ENCODE measurements at regions not wholly inside any gene's neighbourhood (a gene's known extent, or its start where the extent isn't known, plus 50 kb on each side); places are given as distances from the start of the nearest gene placed in this dataset.

GRCh38 chr3:120503727-120504616, 53.2 kb upstream of the FSTL1 start:
- DNase-seq (ENCODE audit: low read depth, low spot score): no peak
- Histone ChIP-seq H3K4me2 (ENCODE audit: low read length) (no peak overlapping the region), H3K36me3 (ENCODE audit: control insufficient read depth in 1 of 2, insufficient read depth in 2 of 2, low read length in 2 of 2) (no peaks in the 10 kb centered on the region), H4K20me1 (ENCODE audit: insufficient read depth) (no peaks in the 10 kb centered on the region), H3K9ac (ENCODE audit: low read length) (no peak overlapping the region), H3K4me1 (ENCODE audit: control insufficient read depth in 1 of 2, insufficient read depth in 2 of 2, low read length in 2 of 2) (peaks cover 0 to under 1% of the 10 kb centered on the region in 2 experiments; a peak in 1 of 4 replicates), H3K27me3 (ENCODE audit: insufficient read depth, low read length) (no peaks in the 10 kb centered on the region), H3K4me3 (replicated peaks in 1 of 2; ENCODE audit: low read depth in 1 of 2, low read length in 2 of 2) (no peak overlapping the region), H3K9me3 (ENCODE audit: control insufficient read depth in 1 of 2, insufficient read depth in 1 of 2, low read depth in 1 of 2, low read length in 2 of 2) (no peaks in the 10 kb centered on the region), H2AFZ (ENCODE audit: low read depth, low read length, poor library complexity, severe bottlenecking) (no peak overlapping the region), H3K79me2 (ENCODE audit: insufficient read depth, low read length) (no peaks in the 10 kb centered on the region), H3K27ac (ENCODE audit: low read depth, low read length) (no peak overlapping the region), H3K9me2 (ENCODE audit: insufficient read depth) (no peaks in the 10 kb centered on the region)
- intact Hi-C loops (cut with micrococcal nuclease): no loop called here
- no peak for ATAC-seq
- TF ChIP-seq EZH2 (IDR thresholded peaks at IDR 0.05) (no peak), CEBPB (IDR thresholded peaks at IDR 0.05; ENCODE audit: low read depth) (no peak), CTCF (IDR thresholded peaks at IDR 0.05 in 2 of 3, conservative IDR thresholded peaks at IDR 0.05 in 1 of 3; ENCODE audit: borderline replicate concordance in 1 of 3, insufficient read depth in 1 of 3, low read depth in 2 of 3, low read length in 2 of 3) (no peak), ZBTB33 (IDR thresholded peaks at IDR 0.05; ENCODE audit: extremely low read depth, insufficient replicate concordance, low read length) (no peak), SP1 (IDR thresholded peaks at IDR 0.05; ENCODE audit: low read depth) (no peak), JUND (IDR thresholded peaks at IDR 0.05) (no peak), ELF1 (IDR thresholded peaks at IDR 0.05; ENCODE audit: borderline replicate concordance, low read depth) (no peak), EZH2phosphoT487 (IDR thresholded peaks at IDR 0.05; ENCODE audit: borderline replicate concordance) (no peak), POLR2A (IDR thresholded peaks at IDR 0.05; ENCODE audit: borderline replicate concordance, extremely low read depth, insufficient read depth, insufficient read length) (no peak), ATF3 (IDR thresholded peaks at IDR 0.05) (no peak), SRF (IDR thresholded peaks at IDR 0.05; ENCODE audit: low read depth) (no peak), ZFX (IDR thresholded peaks at IDR 0.05) (no peak), MAX (IDR thresholded peaks at IDR 0.05) (no peak)
- BruUV-seq (replicated peaks): no TSS peak
- RAD21 ChIA-PET (ENCODE audit: low non-redundant PET in 1 of 2, low total read pairs in 2 of 2, uncharacterized antibody in 2 of 2, unreplicated experiment in 2 of 2): no interaction called here
- POLR2A ChIA-PET: interaction anchor here (0.6 to 0.8 kb wide), 2 partner anchors 10 to 24 kb away, joined by 3 read pairs; no protein-coding TSS in a partner anchor
- CTCF ChIA-PET: interaction anchor here (1.2 kb wide), 1 partner anchor 55 kb away, joined by 8 read pairs; no protein-coding TSS in a partner anchor

All from HCT116 (cell line).